Neural cell (in vitro differentiated cells): ENCODE measurements at regions not wholly inside any gene's neighbourhood (a gene's known extent, or its start where the extent isn't known, plus 50 kb on each side); places are given as distances from the start of the nearest gene placed in this dataset.

Experiments
- H2AFZ ChIP-seq: fragments of 200-600, 300-800 bp; sonication (generic), shearing (Covaris generic); 2 replicates; pipeline ENCODE4 v1.6.0; 2014; ENCODE audit warnings: low read depth, mild to moderate bottlenecking, antibody characterized with exemption, low read length, moderate library complexity
- H3F3A ChIP-seq: fragments of 200-600 bp; shearing (Covaris generic); 2 replicates; pipeline ENCODE4 v1.6.1; 2016; ENCODE audit warnings: mild to moderate bottlenecking, moderate library complexity, mixed read lengths, antibody characterized with exemption, low read length; ENCODE audit not compliant: insufficient read depth, poor library complexity, severe bottlenecking
- H3K27ac ChIP-seq: fragments of 200-600, 300-800 bp; sonication (generic), shearing (Covaris generic); 2 replicates; pipeline ENCODE4 v1.5.1; 2014; ENCODE audit warnings: mild to moderate bottlenecking, low read length, moderate library complexity
- H3K27me3 ChIP-seq: fragments of 300-800, 200-600 bp; sonication (generic), shearing (Covaris generic); 2 replicates; pipeline ENCODE4 v1.6.0; 2014; ENCODE audit warnings: mild to moderate bottlenecking, low read depth, low read length, moderate library complexity; ENCODE audit not compliant: insufficient read depth
- H3K36me3 ChIP-seq: fragments of 300-800, 200-600 bp; sonication (generic), shearing (Covaris generic); 2 replicates; pipeline ENCODE4 v1.5.1; 2014; ENCODE audit warnings: mild to moderate bottlenecking, antibody characterized with exemption, low read length, moderate library complexity; ENCODE audit not compliant: insufficient read depth
- H3K4me2 ChIP-seq: fragments of 300-800, 200-600 bp; sonication (generic), shearing (Covaris generic); 2 replicates; pipeline ENCODE4 v1.6.0; 2014; ENCODE audit warnings: mild to moderate bottlenecking, low read length
- H3K4me3 ChIP-seq: fragments of 300-800, 200-600 bp; sonication (generic), shearing (Covaris generic); 2 replicates; pipeline ENCODE4 v1.5.1; 2014; ENCODE audit warnings: mild to moderate bottlenecking, low read length, moderate library complexity
- H3K79me2 ChIP-seq: fragments of 200-600 bp; shearing (Covaris generic); replicated peaks from 2 replicates; pipeline ENCODE4 v1.6.0; 2014; ENCODE audit warnings: mild to moderate bottlenecking, low read length, moderate library complexity; ENCODE audit not compliant: insufficient read depth
- H3K9ac ChIP-seq: fragments of 300-800, 200-600 bp; sonication (generic), shearing (Covaris generic); 2 replicates; pipeline ENCODE4 v1.6.1; 2016; ENCODE audit warnings: mild to moderate bottlenecking, low read length, mixed read lengths
- H3K9me2 ChIP-seq: fragments of 200-600 bp; shearing (Covaris generic); 2 replicates; pipeline ENCODE4 v1.6.1; 2016; ENCODE audit warnings: mild to moderate bottlenecking, low read length, mixed read lengths; ENCODE audit not compliant: insufficient read depth
- H3K9me3 ChIP-seq: fragments of 200-600, 300-800 bp; sonication (generic), shearing (Covaris generic); 2 replicates; pipeline ENCODE4 v1.6.1; 2016; ENCODE audit warnings: mild to moderate bottlenecking, mixed run types, low read length, moderate library complexity, mixed read lengths
- H4K20me1 ChIP-seq: fragments of 200-600 bp; shearing (Covaris generic); 2 replicates; pipeline ENCODE4 v1.6.1; 2016; ENCODE audit warnings: mild to moderate bottlenecking, mixed run types; ENCODE audit not compliant: insufficient read depth
- EP300 ChIP-seq: fragments of 450-650 bp; conservative IDR thresholded peaks from 2 replicates; pipeline ENCODE4 v1.6.1; 2014; ENCODE audit warnings: antibody characterized with exemption, mild to moderate bottlenecking, moderate library complexity; ENCODE audit not compliant: poor library complexity, severe bottlenecking
- EZH2 ChIP-seq: fragments of 200-600, 300-800 bp; shearing (Covaris generic), sonication (generic); IDR thresholded peaks from 2 replicates; pipeline ENCODE4 v1.6.1; 2014; ENCODE audit warnings: antibody characterized with exemption, low read length, borderline replicate concordance, mild to moderate bottlenecking; ENCODE audit not compliant: insufficient read depth, poor library complexity, severe bottlenecking
- MXI1 ChIP-seq: fragments of 450-650 bp; conservative IDR thresholded peaks from 2 replicates; pipeline ENCODE4 v1.6.1; 2014; ENCODE audit warnings: antibody characterized with exemption, mild to moderate bottlenecking; ENCODE audit not compliant: poor library complexity, severe bottlenecking
- POLR2AphosphoS5 ChIP-seq: IDR thresholded peaks from 2 replicates; pipeline ENCODE4 v1.6.1; 2012
- RAD21 ChIP-seq: fragments of 450-650 bp; conservative IDR thresholded peaks from 2 replicates; pipeline ENCODE4 v1.6.1; 2014; ENCODE audit warnings: antibody characterized with exemption, mild to moderate bottlenecking, moderate library complexity
- SMC3 ChIP-seq: fragments of 450-650 bp; conservative IDR thresholded peaks from 2 replicates; pipeline ENCODE4 v1.6.1; 2014; ENCODE audit warnings: antibody characterized with exemption, mild to moderate bottlenecking, moderate library complexity; ENCODE audit not compliant: poor library complexity
- TAF1 ChIP-seq: IDR thresholded peaks from 2 replicates; pipeline ENCODE4 v1.6.1; 2012; ENCODE audit warnings: low read depth
- TF ChIP-seq, protein P1 (sequence below): IDR thresholded peaks from 2 replicates; pipeline ENCODE4 v1.6.1; 2012; ENCODE audit warnings: borderline replicate concordance
- TF ChIP-seq, protein P2 (sequence below): fragments of 450-650 bp; IDR thresholded peaks from 2 replicates; pipeline ENCODE4 v1.5.1; 2014; ENCODE audit warnings: antibody characterized with exemption, mild to moderate bottlenecking, moderate library complexity; ENCODE audit not compliant: poor library complexity, severe bottlenecking

DNA sequence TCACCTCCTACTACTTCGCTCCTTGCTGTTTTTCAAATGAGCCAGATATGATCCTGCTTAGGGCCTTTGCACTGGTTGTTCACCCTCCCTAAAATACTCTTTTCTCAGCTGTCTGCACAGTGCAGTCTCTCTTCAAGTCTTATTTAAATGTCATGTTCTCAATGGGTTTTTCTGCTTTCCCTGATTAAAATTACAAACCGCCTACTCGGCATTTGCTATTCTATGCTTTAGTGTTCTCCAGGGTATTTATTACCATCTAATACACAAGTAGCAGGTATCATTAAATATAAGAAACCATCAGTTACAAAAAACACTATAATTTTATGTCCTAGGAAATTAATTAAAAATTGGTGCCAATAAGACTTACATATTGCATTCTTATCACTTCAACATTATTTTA, 108.0 kb upstream of the TMTC1 start:
- Histone ChIP-seq H3K36me3 (no peaks in the 10 kb centered on the region), H2AFZ (no peak overlapping the region), H3K9ac (no peak overlapping the region), H3F3A (no peaks in the 10 kb centered on the region), H3K79me2 (no peaks in the 10 kb centered on the region), H3K9me3 (no peaks in the 10 kb centered on the region), H4K20me1 (no peaks in the 10 kb centered on the region), H3K4me2 (no peak overlapping the region), H3K4me3 (no peak overlapping the region), H3K27me3 (no peaks in the 10 kb centered on the region), H3K9me2 (no peaks in the 10 kb centered on the region), H3K27ac (no peak overlapping the region)
- no peak for TF ChIP-seq TAF1
- TF ChIP-seq EZH2: no peak
- no peak for TF ChIP-seq MXI1
- TF ChIP-seq, protein P1, sequence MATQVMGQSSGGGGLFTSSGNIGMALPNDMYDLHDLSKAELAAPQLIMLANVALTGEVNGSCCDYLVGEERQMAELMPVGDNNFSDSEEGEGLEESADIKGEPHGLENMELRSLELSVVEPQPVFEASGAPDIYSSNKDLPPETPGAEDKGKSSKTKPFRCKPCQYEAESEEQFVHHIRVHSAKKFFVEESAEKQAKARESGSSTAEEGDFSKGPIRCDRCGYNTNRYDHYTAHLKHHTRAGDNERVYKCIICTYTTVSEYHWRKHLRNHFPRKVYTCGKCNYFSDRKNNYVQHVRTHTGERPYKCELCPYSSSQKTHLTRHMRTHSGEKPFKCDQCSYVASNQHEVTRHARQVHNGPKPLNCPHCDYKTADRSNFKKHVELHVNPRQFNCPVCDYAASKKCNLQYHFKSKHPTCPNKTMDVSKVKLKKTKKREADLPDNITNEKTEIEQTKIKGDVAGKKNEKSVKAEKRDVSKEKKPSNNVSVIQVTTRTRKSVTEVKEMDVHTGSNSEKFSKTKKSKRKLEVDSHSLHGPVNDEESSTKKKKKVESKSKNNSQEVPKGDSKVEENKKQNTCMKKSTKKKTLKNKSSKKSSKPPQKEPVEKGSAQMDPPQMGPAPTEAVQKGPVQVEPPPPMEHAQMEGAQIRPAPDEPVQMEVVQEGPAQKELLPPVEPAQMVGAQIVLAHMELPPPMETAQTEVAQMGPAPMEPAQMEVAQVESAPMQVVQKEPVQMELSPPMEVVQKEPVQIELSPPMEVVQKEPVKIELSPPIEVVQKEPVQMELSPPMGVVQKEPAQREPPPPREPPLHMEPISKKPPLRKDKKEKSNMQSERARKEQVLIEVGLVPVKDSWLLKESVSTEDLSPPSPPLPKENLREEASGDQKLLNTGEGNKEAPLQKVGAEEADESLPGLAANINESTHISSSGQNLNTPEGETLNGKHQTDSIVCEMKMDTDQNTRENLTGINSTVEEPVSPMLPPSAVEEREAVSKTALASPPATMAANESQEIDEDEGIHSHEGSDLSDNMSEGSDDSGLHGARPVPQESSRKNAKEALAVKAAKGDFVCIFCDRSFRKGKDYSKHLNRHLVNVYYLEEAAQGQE: no peak
- no peak for TF ChIP-seq SMC3
- TF ChIP-seq EP300: no peak

DNA sequence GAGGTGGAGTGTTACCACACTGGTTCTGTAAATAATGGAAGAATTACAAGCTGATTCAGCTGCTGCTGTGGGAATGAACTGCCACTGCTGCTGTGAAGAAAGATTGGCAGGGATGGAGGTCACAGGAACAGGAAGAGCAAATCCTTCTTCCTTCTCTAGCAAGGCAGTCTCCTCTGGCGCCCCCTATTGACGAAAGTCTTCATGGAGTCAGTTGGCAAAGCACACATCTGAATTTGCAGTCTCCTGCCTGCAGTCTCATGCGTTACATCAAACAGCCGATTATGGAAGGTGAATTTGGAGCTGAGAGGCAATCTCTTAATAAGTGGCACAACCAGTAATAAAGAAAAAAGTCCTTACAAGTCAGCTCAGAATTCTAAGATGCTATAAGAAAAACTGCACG, 106.0 kb upstream of the TMTC1 start:
- Histone ChIP-seq H3K9me2 (no peaks in the 10 kb centered on the region), H3F3A (no peaks in the 10 kb centered on the region), H3K36me3 (no peaks in the 10 kb centered on the region), H3K9ac (no peak overlapping the region), H3K4me3 (no peak overlapping the region), H2AFZ (no peak overlapping the region), H3K27me3 (no peaks in the 10 kb centered on the region), H4K20me1 (no peaks in the 10 kb centered on the region), H3K79me2 (no peaks in the 10 kb centered on the region), H3K27ac (no peak overlapping the region), H3K4me2 (no peak overlapping the region), H3K9me3 (no peaks in the 10 kb centered on the region)
- TF ChIP-seq EP300 (no peak), TAF1 (no peak), RAD21 (no peak), EZH2 (no peak), POLR2AphosphoS5 (no peak), SMC3 (no peak), MXI1 (no peak)
- TF ChIP-seq, protein P1: no peak
- TF ChIP-seq, protein P2, sequence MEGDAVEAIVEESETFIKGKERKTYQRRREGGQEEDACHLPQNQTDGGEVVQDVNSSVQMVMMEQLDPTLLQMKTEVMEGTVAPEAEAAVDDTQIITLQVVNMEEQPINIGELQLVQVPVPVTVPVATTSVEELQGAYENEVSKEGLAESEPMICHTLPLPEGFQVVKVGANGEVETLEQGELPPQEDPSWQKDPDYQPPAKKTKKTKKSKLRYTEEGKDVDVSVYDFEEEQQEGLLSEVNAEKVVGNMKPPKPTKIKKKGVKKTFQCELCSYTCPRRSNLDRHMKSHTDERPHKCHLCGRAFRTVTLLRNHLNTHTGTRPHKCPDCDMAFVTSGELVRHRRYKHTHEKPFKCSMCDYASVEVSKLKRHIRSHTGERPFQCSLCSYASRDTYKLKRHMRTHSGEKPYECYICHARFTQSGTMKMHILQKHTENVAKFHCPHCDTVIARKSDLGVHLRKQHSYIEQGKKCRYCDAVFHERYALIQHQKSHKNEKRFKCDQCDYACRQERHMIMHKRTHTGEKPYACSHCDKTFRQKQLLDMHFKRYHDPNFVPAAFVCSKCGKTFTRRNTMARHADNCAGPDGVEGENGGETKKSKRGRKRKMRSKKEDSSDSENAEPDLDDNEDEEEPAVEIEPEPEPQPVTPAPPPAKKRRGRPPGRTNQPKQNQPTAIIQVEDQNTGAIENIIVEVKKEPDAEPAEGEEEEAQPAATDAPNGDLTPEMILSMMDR: no peak
